ENCODE measurements at regions not wholly inside any gene's neighbourhood (a gene's known extent, or its start where the extent isn't known, plus 50 kb on each side); places are given as distances from the start of the nearest gene placed in this dataset.

GRCh38 chr3:81947359-81947758 lies 185.9 kb upstream of the GBE1 start:
- TF ChIP-seq CTCF (IDR thresholded peaks at IDR 0.05) (no peak), POLR2A (IDR thresholded peaks at IDR 0.05) (no peak)

All from Peyer's patch (tissue), 4 donors.